DMS53 treated with DMSO at 0.1 percent for 48 hours (cell line): ENCODE measurements at regions not wholly inside any gene's neighbourhood (a gene's known extent, or its start where the extent isn't known, plus 50 kb on each side); places are given as distances from the start of the nearest gene placed in this dataset.

Source experiments
- DNase-seq: peaks from one replicate; lab custom pipeline; 2025; ENCODE audit not compliant: unreplicated experiment; lab: John Stamatoyannopoulos, UW

DNA sequence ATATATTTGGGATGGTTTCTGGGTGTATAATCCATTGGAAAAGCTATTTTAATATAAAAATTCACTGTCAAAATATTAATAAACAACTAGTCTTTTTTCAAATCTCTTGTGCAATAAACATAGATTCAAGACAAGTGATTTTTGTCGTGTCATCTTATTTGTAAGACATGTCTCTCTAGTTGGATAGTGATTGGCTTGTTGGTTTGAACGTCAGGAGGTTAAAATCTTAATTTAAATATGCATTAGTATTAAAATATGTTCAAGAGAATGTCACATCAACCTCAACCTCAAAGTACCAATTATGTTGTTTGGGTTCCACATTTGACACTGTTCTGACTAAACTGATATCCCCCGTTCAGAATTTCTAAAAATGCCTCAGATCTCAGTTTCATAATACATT, 287.6 kb downstream of the CASP12 start:
- DNase-seq, result no peak

DNA sequence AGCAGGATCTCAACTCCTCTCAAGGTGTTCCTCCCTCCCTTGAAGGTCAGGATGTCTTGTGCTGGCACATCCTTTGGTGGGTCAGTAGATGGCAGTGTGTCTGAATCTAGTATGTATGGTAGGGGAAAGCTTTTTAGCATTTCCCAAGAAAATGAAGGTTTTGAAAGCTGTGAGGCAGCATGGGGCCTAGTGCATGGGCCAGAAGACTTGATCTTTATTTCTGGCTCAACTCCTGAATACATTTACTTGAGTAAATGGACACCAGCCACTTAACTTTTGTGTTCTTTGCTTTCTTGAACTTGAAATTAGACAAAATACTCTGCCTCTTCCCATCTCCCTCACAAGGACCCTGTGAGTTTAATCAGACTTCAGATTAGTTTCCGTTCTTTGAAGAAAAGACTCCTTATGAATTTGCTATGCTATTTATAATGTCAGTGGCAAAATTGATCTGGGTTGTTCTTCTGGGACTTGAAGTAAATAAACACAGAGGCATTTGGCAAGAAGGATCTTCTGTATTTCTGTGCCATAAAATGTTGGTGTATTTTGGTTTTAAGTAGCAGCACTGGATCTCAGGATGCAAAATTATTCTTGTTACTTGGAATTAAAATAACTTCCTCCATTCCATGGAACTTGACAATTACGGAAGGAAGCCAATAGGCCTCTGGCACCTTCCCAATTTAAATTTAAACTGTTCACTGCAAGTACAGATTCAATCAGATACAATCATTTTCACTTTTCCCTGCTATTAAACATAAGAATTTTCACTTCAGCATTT, 288.8 kb downstream of the CASP12 start:
- peak; percentile 60 for DNase-seq

DNA sequence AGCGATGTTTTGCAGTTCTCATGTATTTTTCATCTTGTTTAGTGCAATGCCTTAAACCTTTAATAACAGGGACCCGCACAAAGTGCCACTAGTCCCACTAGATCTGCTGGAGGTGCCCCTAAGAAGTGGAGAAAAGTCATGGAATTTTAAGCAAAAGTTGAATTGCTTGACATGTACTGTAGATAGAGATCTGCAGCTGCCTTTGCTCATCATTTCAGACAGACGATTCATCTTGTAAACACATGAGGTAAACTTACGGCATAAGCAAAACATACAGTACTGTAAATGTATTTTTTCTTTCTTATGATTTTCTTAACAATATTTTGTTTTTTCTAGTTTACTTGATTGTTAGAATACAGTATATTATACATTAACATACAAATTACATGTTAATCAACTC, 295.6 kb downstream of the CASP12 start:
- DNase-seq, result no peak

DNA sequence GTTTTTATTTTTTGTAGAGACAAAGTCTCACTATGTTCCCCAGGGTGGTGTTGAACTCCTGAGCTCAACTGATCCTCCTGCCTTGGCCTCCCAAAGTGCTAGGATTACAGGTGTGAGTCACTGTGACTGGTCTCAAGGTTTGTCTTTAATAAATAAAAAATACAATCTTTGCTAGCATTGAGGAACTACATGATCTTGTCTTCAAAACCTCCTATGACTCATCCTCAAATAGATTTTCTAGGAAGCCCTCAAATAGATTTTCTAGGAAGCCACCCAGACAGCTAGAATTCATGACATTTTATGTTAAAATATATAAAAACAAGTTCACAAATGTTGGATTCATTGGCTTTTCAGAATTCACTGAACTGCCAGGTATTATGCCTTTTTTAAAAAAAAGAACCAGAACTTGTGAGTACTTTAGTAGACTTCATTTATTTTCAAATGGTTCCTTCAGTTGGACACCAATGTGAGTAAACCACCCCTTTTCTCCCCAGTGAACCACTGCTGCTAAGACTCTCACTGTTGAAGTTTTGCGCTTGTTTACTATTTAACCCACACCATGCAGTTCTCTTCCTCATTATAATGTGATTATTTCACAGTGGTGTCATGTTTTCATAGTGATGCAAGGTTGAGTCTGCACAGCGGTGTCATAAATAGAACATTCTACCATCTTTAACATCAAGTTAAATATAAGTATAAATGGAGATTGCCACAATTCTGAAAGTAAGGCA, 303.9 kb downstream of the CASP12 start:
- DNase-seq, result no peak

DNA sequence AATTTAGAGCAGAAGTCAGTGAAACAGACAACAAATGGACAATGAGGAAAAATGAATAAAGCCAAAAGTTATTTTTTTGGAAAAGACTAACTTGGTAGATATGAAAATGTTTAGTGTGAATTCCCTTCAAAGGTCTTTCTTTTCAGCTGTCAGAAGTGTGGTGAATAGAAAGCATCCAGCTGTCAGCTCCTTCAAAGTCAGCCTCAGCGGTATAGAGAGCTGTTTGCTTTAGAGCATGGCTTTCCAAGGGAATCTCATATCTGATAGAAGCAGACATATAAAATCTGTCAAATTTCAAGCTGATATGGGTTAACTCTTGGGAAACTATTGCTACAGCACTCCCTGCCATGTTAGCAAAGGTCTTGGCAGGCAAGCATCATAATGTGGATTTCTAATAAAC, 309.3 kb downstream of the CASP12 start:
- no peak for DNase-seq

DNA sequence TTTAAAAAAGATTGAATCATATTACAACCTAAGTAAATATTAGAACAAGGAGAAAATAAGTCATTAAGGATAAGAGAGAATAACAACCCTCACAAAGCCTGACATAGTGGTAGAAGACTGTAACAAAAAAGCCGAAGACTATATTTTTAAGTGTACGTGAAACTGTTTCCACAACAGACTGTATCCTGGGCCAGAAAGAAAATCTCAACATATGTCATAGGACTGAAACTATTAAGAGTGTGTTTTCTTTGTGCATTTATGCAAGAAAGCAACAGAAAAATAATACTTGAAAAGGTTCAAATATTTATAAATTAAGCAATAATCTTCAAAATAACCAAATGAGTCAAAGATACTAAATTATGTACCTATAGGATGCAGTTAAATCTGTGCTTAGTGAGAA, 309.8 kb downstream of the CASP12 start:
- DNase-seq, result no peak

DNA sequence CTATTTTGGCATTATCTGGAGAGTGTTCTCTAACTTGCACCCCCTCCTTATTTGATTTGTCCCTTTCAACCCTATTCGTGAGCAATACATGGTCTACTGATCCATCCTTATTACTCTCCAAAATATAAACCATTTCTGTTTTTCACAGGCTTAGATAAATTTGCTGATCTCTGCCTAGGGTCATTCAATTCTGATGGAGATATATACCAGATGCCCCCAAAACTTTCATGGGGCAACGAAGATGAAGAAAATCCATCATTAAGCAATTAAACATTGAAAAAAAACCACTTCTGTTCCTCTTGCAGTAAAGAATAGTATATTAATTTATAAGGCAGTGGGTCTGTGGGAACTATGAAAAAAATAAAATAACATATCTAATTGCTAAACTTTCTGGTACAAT, 313.4 kb downstream of the CASP12 start:
- no peak for DNase-seq

DNA sequence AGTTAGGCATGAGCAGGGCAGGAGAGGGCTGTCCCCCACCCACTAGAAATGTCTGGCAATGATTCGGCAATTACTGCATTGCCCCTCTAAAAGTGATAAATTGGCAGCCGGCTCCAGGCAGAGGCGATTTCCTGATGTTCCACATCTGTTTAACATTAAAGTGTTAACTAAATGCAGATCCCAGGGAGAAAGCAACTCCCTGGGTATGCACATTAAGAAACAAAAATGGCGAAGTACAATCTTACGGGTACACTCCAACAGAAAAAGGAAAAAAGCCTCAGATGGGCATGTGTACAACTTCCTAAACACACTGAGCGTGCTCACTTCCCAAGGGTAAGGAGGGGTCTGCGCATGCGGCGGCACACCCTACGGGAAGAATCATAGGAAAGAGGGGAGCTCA, 314.4 kb downstream of the CASP12 start:
- no peak for DNase-seq

DNA sequence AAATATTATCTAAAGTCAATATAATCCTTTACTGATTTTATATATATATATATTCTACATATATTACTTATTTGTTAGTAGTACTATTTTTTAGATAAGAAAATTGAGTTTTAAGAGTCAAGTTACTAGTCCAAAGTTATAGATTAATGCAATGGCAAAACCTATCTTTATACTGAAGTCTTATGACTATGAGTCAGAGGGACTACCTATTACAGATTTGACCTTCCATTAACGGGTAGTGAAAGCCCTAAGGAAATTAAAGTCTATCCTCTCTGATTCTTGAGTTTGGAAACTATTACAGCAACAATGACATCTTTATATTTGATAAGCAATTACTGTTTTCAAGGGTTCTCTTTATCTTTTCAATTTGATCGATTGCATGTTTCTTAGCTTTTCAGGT, 315.8 kb downstream of the CASP12 start:
- DNase-seq, result no peak

DNA sequence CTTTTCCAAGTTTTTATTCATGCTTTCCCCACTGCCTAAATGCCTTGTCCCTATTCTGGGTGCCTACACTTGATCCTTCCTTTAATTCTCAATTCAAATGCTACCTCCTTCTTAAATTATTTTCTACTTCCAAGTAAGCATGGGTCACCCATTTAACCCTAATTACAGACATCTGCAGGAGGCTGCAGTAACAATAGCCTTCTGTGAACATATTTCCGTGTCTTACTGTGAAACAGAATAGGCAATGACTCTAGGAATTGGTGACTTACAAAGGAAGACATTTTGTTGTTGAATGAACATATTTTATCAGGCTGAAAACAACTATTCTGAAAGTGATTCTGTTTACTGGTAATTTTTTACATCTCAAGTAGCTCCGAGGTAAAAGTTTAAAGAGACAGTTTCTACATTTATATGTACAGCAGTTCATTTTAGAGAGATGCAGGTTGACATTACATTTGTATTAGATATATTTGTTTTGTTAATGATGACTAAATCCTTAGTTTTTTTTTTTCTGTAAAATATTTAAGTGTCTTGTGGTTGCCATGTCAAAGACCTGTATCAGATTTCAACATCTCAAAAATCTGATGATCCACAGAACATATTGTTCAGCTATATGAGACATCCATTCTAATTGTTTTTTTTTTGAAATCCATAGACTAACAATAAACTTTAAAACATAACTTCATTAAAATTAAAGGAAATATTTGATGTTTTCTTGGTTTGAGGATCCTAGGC, 316.8 kb downstream of the CASP12 start:
- no peak for DNase-seq

DNA sequence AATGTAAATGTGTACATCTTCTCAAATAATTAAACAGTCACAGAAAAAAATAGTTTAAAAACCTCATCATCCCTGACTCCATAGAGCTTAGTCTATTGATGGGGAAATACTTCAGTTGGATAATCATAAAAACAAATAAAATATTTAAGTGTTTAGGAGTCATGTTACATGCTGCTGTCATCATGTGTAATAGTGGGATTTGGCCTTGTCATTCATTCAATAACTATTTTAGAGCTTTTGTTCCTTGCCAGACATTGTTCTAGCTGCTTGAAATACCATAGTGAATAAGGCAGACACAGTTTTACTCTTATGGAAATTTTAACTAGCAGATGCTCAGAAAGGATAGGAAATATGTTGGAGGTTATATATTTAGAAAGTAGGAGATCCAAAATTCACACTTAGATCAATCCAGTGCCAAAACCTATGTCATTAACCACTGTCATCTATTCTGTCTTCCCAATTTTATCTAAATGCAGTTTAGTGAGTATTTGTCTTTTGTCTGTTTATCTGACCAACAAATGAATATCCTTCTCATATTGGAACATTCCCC, 324.7 kb downstream of the CASP12 start:
- DNase-seq, result peak; percentile 19

DNA sequence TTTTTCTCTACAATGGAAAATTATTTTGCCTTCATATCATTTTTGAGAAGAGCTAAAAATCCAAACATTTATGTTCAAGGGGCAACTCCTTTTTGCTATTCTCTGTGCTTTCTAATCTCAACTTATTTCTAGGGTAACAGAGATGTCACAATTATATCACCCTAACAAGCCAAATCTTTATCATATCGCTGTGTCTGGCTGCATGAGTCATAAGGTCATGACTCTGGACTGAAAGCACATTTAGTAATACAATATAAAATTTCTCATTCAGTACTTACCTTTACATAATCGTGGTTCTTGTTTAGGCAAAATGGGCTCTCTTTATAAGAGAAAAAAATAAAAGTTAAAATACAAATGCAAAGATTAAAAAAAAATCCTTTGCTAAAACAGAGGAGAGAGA, 326.0 kb downstream of the CASP12 start:
- DNase-seq, result no peak

DNA sequence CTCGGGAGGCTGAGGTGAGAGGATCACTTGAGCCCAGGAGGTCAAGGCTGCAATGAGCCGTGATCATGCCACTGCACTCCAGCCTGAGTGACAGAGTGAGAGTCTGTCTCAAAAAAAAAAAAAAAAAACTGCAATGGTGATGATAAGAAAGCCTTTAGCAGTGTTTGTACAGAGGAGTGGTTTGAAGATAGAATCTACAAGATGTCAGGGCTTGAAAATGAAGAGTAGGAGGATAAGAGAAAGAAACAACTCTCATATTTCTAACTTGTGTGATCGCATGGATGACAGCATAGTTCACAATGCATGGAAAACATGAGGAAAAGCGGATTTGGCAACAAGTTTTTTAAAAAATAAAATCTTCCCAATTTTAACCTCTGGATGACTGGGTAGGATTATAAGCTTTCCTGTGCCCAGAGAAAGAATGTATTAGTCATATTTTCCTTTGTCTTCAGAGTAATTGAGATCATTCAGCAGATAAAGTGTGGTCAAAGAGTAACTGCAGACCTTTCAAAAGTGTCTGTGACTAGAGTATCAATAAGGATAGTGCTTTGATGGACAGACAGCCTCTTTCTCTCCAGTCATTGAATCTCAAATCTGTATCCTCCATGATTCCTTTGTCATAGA, 328.1 kb downstream of the CASP12 start:
- DNase-seq, result no peak

DNA sequence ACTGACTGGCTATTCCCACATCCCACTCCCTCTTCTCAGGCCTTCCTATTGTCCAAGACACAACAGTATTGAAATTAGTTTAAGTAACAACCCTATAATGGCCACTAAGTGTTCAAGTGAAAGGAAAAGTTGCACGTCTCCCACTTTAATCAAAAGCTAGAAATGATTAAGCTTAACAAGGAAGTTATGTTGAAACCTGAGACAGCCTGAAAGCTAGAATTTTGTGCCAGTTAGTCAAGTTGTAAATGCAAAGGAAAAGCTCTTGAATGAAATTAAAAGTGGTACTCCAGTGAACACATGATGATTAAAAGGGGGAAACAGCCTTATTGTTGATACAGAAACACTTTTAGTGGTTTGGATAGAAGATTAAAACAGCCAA, 332.7 kb downstream of the CASP12 start:
- DNase-seq, result no peak

DNA sequence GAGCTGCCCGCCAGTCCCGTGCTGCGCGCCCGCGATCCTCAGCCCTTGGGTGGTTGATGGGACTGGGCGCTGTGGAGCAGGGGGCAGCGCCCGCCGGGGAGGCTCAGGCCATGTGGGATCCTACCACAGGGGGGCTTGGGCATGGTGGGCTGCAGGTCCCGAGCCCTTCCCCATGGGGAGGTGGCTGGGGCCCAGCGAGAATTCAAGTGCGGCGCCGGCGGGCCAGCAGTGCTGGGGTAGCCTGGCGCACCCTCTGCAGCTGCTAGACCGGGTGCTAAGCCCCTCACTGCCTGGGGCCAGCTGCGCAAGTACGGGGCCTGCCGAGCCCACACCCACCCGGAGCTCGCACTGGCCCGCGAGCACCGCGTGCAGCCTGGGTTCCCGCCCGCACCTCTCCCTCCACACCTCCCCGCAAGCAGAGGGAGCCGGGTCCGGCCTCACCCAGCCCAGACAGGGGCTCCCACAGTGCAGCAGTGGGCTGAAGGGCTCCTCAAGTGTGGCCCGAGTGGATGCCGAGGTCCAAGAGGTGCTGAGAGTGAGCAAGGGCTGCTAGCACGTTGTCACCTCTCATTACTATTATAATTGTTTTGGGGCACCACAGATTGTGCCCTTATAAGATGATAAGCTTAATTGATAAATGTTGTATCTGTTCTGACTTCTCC, 333.2 kb downstream of the CASP12 start:
- DNase-seq, result no peak

DNA sequence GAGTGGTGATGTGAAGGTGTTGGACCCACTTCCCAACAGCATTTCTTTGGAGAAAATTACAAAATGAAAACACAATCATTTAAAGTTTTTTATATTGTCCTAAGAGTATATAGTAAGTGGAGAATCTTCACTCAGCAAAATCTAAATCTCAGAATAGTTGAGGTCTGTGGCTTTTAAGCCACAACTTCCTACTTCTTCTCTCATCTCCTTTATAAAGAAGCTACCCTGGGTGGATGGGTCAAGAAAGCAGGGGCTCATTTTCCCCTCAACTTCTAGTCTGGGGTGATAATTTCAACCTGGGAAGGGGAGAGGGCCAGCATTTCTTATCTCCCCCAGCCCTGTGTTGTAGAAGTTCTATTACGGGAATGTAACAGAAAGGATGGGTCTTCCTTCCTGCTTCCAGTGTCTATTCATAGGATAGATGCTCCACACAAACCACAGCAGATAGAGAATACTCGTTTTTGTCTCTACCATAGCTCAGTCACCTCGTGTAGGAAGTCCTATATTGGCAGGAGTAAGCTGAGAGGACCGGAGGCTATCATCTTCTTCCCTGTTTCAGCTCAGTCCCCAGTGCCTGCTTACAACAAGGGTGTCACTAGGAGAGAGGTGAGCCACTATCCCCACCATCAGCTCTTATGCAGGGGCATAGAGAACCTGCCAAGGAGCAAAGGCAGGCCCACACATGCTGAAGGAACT, 341.5 kb downstream of the CASP12 start:
- DNase-seq, result no peak

DNA sequence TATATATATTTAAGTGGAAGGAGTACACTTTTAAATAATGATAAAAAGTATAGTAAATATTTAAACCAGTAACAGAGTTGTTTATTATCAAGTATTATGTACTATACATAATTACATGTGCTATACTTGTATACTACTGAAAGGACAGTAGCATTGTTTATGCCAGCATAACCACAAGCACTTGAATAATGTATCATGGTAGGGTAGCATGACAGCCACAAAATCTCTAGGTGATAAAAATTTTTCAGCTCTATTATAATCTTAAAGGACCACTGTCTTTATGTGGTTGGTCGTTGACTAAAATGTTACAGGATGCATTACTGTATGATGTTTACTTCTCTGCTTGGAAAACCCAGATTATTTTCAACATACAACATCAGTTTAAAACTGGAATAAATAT, 349.2 kb downstream of the CASP12 start:
- DNase-seq, result no peak

DNA sequence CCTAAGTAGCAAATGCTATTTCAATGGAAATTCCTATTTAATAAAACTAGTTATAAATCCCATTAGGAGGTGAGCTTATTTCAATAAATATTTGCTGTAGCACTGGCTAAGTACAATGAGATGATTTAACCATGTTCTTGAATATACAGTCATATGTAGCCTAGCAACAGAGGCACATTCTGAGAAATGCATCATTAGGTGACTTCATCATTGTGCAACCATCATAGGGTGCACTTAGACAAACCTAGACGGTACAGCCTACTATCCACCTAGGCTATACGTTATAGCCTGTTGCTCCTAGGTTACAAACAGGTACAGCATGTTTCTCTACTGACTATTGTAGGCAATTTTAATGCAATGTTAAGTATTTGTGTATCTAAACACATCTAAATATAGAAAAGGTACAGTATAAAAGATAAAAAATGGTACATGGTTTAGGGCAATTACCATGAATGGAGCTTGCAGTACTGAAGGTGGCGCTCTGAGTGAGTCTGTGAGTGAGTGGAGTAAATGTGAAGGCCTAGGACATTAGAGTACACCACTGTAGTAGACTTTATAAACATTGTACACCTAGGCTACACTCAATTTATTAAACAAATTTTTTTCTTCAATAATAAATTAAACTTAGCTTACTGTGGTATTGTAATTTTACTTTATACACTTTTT, 350.1 kb downstream of the CASP12 start:
- no peak for DNase-seq

DNA sequence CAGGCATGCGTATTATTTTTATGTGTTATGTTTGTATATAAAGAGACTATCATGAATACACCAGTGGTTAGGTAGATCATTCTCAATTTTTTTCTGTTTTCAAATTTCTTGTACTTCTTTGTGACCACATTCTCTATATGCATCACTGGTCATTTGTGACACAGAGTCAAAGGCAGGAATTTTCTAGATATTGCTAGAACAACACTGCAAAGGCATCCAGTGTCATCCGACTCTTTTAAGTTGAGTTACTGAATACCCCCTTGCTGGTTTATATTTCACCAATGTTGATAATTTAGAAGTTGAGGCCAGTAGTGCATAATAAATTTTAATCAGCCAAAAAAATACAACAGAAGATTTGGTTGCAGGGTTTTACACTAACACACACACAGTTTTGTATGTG, 351.8 kb downstream of the CASP12 start:
- no peak for DNase-seq

DNA sequence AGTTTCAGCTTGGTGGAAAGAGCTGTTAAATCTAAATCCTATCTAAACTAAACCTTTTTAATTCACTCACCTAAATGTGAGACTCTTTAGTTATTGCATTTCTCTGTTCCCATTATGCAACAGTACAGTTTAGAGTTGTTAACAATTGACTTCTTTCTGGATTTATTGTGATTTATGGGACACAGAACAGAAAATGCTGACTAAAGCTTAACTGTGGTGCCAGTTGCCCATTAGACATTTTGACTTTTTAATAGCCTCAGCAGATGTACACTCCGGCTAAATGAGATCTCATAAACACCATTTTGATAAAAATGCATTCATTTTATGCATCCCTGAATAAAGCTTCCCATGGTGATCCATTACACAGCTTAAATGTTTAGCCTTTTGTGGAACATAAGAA, 356.6 kb downstream of the CASP12 start:
- no peak for DNase-seq
